Upper lobe of left lung (tissue), 6 donors: ENCODE measurements at regions not wholly inside any gene's neighbourhood (a gene's known extent, or its start where the extent isn't known, plus 50 kb on each side); places are given as distances from the start of the nearest gene placed in this dataset.

Source experiments
- ATAC-seq, 2 donors: fragments of 200-7000 bp; cut with Tn5 transposase; one replicate each; pipeline ENCODE4 v1.9.1; 2022; ENCODE audit warnings: mild to moderate bottlenecking in 2 of 2, moderate library complexity in 2 of 2; ENCODE audit not compliant: low FRiP score in 2 of 2
- DNase-seq, 2 donors: peaks; one replicate each; pipeline ENCODE4 v3.0.0-alpha.2; 2019 to 2020
- H3K27ac ChIP-seq, 4 donors: fragments of 200-600 bp; sonication (generic); one replicate each; pipeline ENCODE4 v1.5.1; 2016 to 2019
- H3K27me3 ChIP-seq, 4 donors: fragments of 200-600 bp; sonication (generic); one replicate each; pipeline ENCODE4 v1.5.1; 2017 to 2019
- H3K36me3 ChIP-seq, 4 donors: fragments of 200-600 bp; sonication (generic); one replicate each; pipeline ENCODE4 v1.5.1; 2016 to 2019
- H3K4me1 ChIP-seq, 4 donors: fragments of 200-600 bp; sonication (generic); one replicate each; pipeline ENCODE4 v1.5.1; 2018 to 2019
- H3K4me3 ChIP-seq, 4 donors: fragments of 200-600 bp; sonication (generic); one replicate each; pipeline ENCODE4 v1.5.1; 2017 to 2019; ENCODE audit warnings: mild to moderate bottlenecking in 2 of 4, moderate library complexity in 1 of 4
- H3K9me3 ChIP-seq, 4 donors: fragments of 200-600 bp; sonication (generic); one replicate each; pipeline ENCODE4 v1.5.1; 2018 to 2019
- EP300 ChIP-seq, 4 donors: sonication (generic); formaldehyde crosslinking; IDR thresholded peaks; one replicate each; pipeline ENCODE4 v1.5.1; 2017; ENCODE audit warnings: antibody characterized with exemption in 4 of 4, control low read depth in 2 of 4
- POLR2A ChIP-seq, 4 donors: fragments of 450-650 bp; IDR thresholded peaks; one replicate each; pipeline ENCODE4 v1.5.1; 2016 to 2017; ENCODE audit warnings: antibody characterized with exemption in 4 of 4, mild to moderate bottlenecking in 2 of 4
- POLR2AphosphoS5 ChIP-seq, 2 donors: sonication (generic); formaldehyde crosslinking; IDR thresholded peaks; one replicate each; pipeline ENCODE4 v1.5.1; 2017; ENCODE audit warnings: antibody characterized with exemption in 2 of 2
- WGBS, 2 donors: methylation state at CpG; one replicate each; pipeline ENCODE4 v1.1.5; 2017 to 2018; 5-methylcytosine and 5-hydroxymethylcytosine counted together
- TF ChIP-seq, protein P1 (sequence below), 6 experiments: fragments of 450-650 bp in 4 of 6; fragments of 200-600 bp in 2 of 6; sonication (generic) in 2 of 6; IDR thresholded peaks; one replicate each; pipeline ENCODE4 v1.5.1; 2016 to 2019; ENCODE audit warnings: antibody characterized with exemption in 6 of 6
- donor health status: DM: no; HTN: no; CAD: no; lungs with moderate emphysema.
- donor health status: DM: no; HTN: yes; CAD: no; lungs with severe emphysema.

DNA sequence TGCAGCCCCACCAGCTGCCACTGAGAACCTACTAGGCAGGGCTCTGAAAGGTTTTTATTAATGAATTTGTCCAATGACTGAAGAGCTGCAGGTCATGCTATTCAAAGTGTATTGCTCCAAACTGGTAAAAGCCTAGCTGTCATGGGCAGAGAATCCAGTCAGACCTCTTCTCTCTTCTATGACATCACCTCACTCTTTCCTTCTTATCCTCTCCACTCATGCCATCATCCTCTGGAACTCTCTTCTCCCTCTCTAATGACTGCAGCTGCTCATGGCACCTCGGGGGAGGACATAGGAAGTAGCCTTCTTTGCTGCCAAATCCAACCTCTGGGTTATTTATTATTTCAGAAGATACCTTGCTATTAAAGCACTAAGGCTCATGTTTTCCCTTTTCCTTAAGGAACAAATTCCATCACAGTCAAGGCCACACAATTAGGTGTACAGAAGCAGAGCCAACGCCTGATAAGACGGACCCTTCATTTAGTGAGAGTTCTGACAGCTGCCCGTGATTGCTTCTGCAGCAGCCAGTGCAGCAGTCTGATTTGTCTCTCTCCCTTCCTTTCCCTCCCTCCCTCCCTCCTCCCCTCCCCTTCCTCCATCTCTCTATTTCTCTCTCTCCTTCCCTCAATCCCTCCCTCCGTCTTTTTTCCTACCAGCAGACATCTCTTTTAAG, 87.0 kb upstream of the ONECUT1 start:
- TF ChIP-seq POLR2AphosphoS5 (IDR thresholded peaks at IDR 0.05) (no peak), POLR2A (IDR thresholded peaks at IDR 0.05) (no peak), EP300 (IDR thresholded peaks at IDR 0.05) (no peak)
- TF ChIP-seq, protein P1, sequence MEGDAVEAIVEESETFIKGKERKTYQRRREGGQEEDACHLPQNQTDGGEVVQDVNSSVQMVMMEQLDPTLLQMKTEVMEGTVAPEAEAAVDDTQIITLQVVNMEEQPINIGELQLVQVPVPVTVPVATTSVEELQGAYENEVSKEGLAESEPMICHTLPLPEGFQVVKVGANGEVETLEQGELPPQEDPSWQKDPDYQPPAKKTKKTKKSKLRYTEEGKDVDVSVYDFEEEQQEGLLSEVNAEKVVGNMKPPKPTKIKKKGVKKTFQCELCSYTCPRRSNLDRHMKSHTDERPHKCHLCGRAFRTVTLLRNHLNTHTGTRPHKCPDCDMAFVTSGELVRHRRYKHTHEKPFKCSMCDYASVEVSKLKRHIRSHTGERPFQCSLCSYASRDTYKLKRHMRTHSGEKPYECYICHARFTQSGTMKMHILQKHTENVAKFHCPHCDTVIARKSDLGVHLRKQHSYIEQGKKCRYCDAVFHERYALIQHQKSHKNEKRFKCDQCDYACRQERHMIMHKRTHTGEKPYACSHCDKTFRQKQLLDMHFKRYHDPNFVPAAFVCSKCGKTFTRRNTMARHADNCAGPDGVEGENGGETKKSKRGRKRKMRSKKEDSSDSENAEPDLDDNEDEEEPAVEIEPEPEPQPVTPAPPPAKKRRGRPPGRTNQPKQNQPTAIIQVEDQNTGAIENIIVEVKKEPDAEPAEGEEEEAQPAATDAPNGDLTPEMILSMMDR (IDR thresholded peaks at IDR 0.05) = no peak

DNA sequence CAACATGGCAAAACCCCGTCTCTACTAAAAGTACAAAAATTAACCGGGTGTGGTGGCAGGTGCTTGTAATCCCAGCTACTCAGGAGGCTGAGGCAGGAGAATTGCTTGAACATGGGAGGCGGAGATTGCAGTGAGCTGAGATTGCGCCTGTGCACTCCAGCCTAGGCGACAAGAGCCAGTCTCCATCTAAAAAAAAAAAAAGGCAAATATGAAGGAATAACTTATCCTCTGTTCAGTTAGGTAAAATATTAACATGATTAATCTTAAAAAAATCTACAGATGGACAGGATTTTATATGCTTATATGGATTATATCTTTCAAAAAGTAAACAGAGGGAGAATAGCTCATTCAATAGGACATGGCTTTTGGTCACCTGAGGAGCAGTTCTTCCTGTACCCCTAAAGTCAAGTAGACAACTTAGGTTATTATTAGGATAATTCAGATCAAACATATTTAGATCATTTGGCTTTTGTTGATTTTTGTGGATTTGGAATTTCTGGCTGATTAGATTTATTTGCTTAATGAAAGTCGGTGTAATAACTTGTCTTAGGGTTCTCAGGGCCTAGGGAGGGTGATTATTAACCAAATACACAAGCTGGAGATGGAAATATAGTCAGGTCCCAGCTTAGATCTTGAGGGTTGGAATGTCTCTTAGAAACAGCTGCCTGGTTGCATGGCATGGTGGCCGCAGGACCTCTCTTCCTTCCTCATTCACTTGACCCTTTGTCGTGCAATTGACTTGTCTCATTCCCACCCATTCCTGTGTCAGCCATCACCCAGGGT, 82.1 kb upstream of the ONECUT1 start:
- 69 to 73% methylated on average over 8 of the region's 8 CpGs for WGBS, 2 donors
- DNase-seq = no peak
- ATAC-seq = no peak

More for the DNA sequence above, 87.0 kb upstream of the ONECUT1 start:
- Histone ChIP-seq H3K27me3 (no peaks in the 10 kb centered on the region), H3K9me3 (no peaks in the 10 kb centered on the region), H3K4me3 (no peak overlapping the region), H3K27ac (no peak overlapping the region), H3K4me1 (no peaks in the 10 kb centered on the region), H3K36me3 (no peaks in the 10 kb centered on the region)
- no peak for ATAC-seq
- no peak for DNase-seq
- WGBS, 2 donors = 37 to 43% methylated on average over 5 of the region's 5 CpGs

DNA sequence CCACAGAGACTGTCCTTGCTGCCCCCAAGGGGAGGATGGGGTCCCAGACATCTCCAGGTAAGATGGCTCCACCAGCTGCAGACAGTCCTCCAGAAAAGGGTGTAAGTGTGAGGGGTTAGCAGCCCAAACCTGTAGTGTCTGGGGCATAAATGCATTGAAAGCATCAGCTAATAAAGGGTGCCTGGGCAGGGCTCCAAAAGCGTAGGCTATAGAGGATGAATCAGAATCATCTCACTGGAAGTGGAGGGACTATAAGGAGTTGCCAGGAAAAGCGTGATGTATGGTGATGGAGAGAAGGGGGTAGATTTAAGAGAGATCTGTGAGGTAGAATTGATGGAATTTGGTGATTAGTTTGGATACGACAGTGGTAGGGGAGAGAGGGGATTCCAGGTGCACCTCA, 79.9 kb upstream of the ONECUT1 start:
- Histone ChIP-seq H3K27ac (no peak overlapping the region), H3K27me3 (no peaks in the 10 kb centered on the region), H3K4me1 (no peaks in the 10 kb centered on the region), H3K36me3 (no peaks in the 10 kb centered on the region), H3K9me3 (no peaks in the 10 kb centered on the region), H3K4me3 (no peak overlapping the region)
- TF ChIP-seq, protein P1 (IDR thresholded peaks at IDR 0.05) = no peak
- TF ChIP-seq EP300 (IDR thresholded peaks at IDR 0.05) (no peak), POLR2AphosphoS5 (IDR thresholded peaks at IDR 0.05) (no peak), POLR2A (IDR thresholded peaks at IDR 0.05) (no peak)
- peak in 1 of 2 donors; percentile 13 for ATAC-seq
- DNase-seq = no peak
- 78 to 83% methylated on average over 3 of the region's 3 CpGs for WGBS, 2 donors

More for the DNA sequence above, 82.1 kb upstream of the ONECUT1 start:
- Histone ChIP-seq H3K4me1 (no peaks in the 10 kb centered on the region), H3K27ac (no peak overlapping the region), H3K36me3 (no peaks in the 10 kb centered on the region), H3K9me3 (no peaks in the 10 kb centered on the region), H3K27me3 (no peaks in the 10 kb centered on the region), H3K4me3 (no peak overlapping the region)
- TF ChIP-seq POLR2A (IDR thresholded peaks at IDR 0.05) (no peak), EP300 (IDR thresholded peaks at IDR 0.05) (no peak), POLR2AphosphoS5 (IDR thresholded peaks at IDR 0.05) (no peak)
- TF ChIP-seq, protein P1 (IDR thresholded peaks at IDR 0.05) = no peak

DNA sequence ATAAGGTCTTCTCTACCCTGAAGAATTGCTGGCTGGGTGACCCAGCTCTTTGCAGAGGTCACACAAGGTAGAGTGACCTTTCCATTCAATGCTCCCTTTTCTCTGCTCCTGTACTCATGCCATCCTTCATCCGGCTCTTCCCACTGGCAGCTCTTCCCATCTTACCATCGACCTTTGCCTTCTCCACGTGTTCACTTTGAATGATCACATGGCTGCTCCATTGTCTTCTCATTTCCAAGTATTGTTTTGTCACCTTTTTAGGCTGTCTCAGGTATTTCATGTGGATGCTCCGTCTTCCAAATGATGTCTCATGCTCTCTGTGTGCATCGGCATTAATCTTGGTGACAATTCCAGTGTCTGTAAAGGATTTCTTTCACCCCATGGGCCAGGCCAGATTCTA, 76.6 kb upstream of the ONECUT1 start:
- WGBS, 2 donors = 75 to 79% methylated on average over 5 of the region's 5 CpGs
- H3K4me1 ChIP-seq = no peaks in the 10 kb centered on the region
- H3K4me3 ChIP-seq = no peak overlapping the region
- H3K36me3 ChIP-seq = no peaks in the 10 kb centered on the region
- TF ChIP-seq EP300 (IDR thresholded peaks at IDR 0.05) (no peak), POLR2A (IDR thresholded peaks at IDR 0.05) (no peak), POLR2AphosphoS5 (IDR thresholded peaks at IDR 0.05) (no peak)
- TF ChIP-seq, protein P1 (IDR thresholded peaks at IDR 0.05) = no peak
- no peaks in the 10 kb centered on the region for H3K9me3 ChIP-seq
- H3K27me3 ChIP-seq = no peaks in the 10 kb centered on the region
- DNase-seq (no peak), ATAC-seq (no peak)
- H3K27ac ChIP-seq = no peak overlapping the region
